DND-41 (cell line): ENCODE measurements at regions not wholly inside any gene's neighbourhood (a gene's known extent, or its start where the extent isn't known, plus 50 kb on each side); places are given as distances from the start of the nearest gene placed in this dataset.

ENCODE experiments used
- ATAC-seq: fragments of 200-7000 bp; cut with Tn5 transposase; 3 replicates; pipeline ENCODE4 v1.9.1; 2021; ENCODE audit warnings: low read depth; ENCODE audit not compliant: insufficient read depth
- DNase-seq: peaks from one replicate; pipeline ENCODE4 v3.0.0-alpha.2; 2020
- H2AFZ ChIP-seq: 2 replicates; pipeline ENCODE4 v1.6.0; 2012; ENCODE audit warnings: low read depth, low read length
- H3K27ac ChIP-seq: 2 replicates; pipeline ENCODE4 v1.5.1; 2012; ENCODE audit warnings: low read length, inconsistent platforms
- H3K27me3 ChIP-seq: fragments of 200-600 bp; sonication (generic); 2 replicates; pipeline ENCODE4 v1.6.0; 2012; ENCODE audit warnings: low read length, mild to moderate bottlenecking, inconsistent platforms; ENCODE audit not compliant: insufficient read depth, poor library complexity
- H3K36me3 ChIP-seq: 2 replicates; pipeline ENCODE4 v1.5.1; 2012; ENCODE audit warnings: low read length, inconsistent platforms; ENCODE audit not compliant: insufficient read depth
- H3K4me1 ChIP-seq: 2 replicates; pipeline ENCODE4 v1.5.1; 2012; ENCODE audit warnings: mild to moderate bottlenecking, low read length; ENCODE audit not compliant: insufficient read depth
- H3K4me2 ChIP-seq: 2 replicates; pipeline ENCODE4 v1.6.0; 2012; ENCODE audit warnings: mild to moderate bottlenecking, moderate library complexity, low read length, inconsistent platforms; ENCODE audit not compliant: insufficient read depth
- H3K4me3 ChIP-seq, 2 experiments: fragments of 200-600 bp in 1 of 2; shearing (Covaris generic) in 1 of 2; 2 replicates each; pipeline ENCODE4 v1.5.1; 2012 to 2016; ENCODE audit warnings: inconsistent platforms in 2 of 2, low read length in 2 of 2, mild to moderate bottlenecking in 2 of 2, low read depth in 1 of 2, moderate library complexity in 1 of 2
- H3K79me2 ChIP-seq: 2 replicates; pipeline ENCODE4 v1.6.0; 2012; ENCODE audit warnings: low read length, inconsistent platforms; ENCODE audit not compliant: insufficient read depth
- H3K9ac ChIP-seq: 2 replicates; pipeline ENCODE4 v1.6.0; 2012; ENCODE audit warnings: low read depth, mild to moderate bottlenecking, inconsistent platforms, low read length, moderate library complexity
- H3K9me3 ChIP-seq: 2 replicates; pipeline ENCODE4 v1.5.1; 2012; ENCODE audit warnings: low read length, moderate library complexity, mild to moderate bottlenecking, inconsistent platforms; ENCODE audit not compliant: insufficient read depth, severe bottlenecking
- H4K20me1 ChIP-seq: 2 replicates; pipeline ENCODE4 v1.6.0; 2012; ENCODE audit warnings: low read length; ENCODE audit not compliant: insufficient read depth
- EZH2 ChIP-seq: IDR thresholded peaks from 3 replicates; pipeline ENCODE4 v1.6.1; 2012; ENCODE audit warnings: borderline replicate concordance, low read depth, mild to moderate bottlenecking, moderate library complexity, low read length, inconsistent platforms; ENCODE audit not compliant: severe bottlenecking
- TF ChIP-seq, protein P1 (sequence below): IDR thresholded peaks from 2 replicates; pipeline ENCODE4 v1.5.1; 2012; ENCODE audit warnings: borderline replicate concordance, low read length, moderate library complexity, mild to moderate bottlenecking; ENCODE audit not compliant: poor library complexity, severe bottlenecking; ENCODE audit errors: extremely low read depth

GRCh38 chr11:106158406-106158805, 80.9 kb downstream of the AASDHPPT start:
- Histone ChIP-seq H3K4me3 (no peak overlapping the region), H3K36me3 (no peaks in the 10 kb centered on the region), H3K79me2 (no peaks in the 10 kb centered on the region), H4K20me1 (no peaks in the 10 kb centered on the region), H3K9ac (no peak overlapping the region), H3K27me3 (no peaks in the 10 kb centered on the region), H3K27ac (no peak overlapping the region), H3K4me1 (peaks cover 34% of the 10 kb centered on the region), H3K4me2 (no peak overlapping the region), H2AFZ (0 out of 2 replicates have a peak overlapping the region, but pooled peaks have one; percentile 32), H3K9me3 (peaks cover 23% of the 10 kb centered on the region)
- TF ChIP-seq EZH2, result no peak
- TF ChIP-seq, protein P1, sequence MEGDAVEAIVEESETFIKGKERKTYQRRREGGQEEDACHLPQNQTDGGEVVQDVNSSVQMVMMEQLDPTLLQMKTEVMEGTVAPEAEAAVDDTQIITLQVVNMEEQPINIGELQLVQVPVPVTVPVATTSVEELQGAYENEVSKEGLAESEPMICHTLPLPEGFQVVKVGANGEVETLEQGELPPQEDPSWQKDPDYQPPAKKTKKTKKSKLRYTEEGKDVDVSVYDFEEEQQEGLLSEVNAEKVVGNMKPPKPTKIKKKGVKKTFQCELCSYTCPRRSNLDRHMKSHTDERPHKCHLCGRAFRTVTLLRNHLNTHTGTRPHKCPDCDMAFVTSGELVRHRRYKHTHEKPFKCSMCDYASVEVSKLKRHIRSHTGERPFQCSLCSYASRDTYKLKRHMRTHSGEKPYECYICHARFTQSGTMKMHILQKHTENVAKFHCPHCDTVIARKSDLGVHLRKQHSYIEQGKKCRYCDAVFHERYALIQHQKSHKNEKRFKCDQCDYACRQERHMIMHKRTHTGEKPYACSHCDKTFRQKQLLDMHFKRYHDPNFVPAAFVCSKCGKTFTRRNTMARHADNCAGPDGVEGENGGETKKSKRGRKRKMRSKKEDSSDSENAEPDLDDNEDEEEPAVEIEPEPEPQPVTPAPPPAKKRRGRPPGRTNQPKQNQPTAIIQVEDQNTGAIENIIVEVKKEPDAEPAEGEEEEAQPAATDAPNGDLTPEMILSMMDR, result no peak
- DNase-seq (no peak), ATAC-seq (no peak)

DNA sequence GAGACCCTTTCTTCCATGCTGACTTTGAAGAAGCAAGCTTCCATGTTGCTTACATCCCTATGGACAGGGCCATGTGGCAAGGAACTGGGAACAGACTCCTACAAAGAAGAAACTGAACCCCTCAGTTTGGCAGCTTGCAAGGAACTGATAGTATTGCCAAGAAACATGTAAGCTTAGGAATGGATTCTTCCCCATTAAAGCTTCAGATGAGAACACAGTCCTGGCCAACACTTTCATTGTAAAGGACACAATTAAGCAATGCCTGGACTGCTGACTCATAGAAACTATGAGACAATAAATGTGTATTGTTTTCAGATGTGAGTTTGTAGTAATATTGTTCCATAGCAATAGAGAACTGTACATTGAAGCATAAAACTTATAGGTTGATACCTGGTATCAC, 82.4 kb downstream of the AASDHPPT start:
- Histone ChIP-seq H3K27me3 (no peaks in the 10 kb centered on the region), H4K20me1 (no peaks in the 10 kb centered on the region), H3K4me2 (no peak overlapping the region), H3K79me2 (no peaks in the 10 kb centered on the region), H3K4me1 (peaks cover 40% of the 10 kb centered on the region), H2AFZ (0 out of 2 replicates have a peak overlapping the region, but pooled peaks have one; percentile 77), H3K9me3 (peaks cover 23% of the 10 kb centered on the region), H3K4me3 (no peak overlapping the region), H3K36me3 (no peaks in the 10 kb centered on the region), H3K27ac (no peak overlapping the region; the same call in 1 of the 2 replicates), H3K9ac (no peak overlapping the region)
- TF ChIP-seq EZH2, result no peak
- TF ChIP-seq, protein P1, result no peak
- DNase-seq (no peak), ATAC-seq (no peak)

GRCh38 chr11:106160494-106160893, 83.0 kb downstream of the AASDHPPT start:
- H3K9me3 ChIP-seq, result peaks cover 29% of the 10 kb centered on the region
- ATAC-seq, result peak; percentile 38; the same call in 1 of the 3 replicates
- peak overlapping the region in 1 of 2 experiments; percentile 33; a peak in 2 of 4 replicates for H3K4me3 ChIP-seq
- H3K27me3 ChIP-seq, result no peaks in the 10 kb centered on the region
- TF ChIP-seq EZH2, result no peak
- TF ChIP-seq, protein P1, result no peak
- peak overlapping the region; percentile 66 for H3K27ac ChIP-seq
- H3K36me3 ChIP-seq, result no peaks in the 10 kb centered on the region
- peak overlapping the region; percentile 77 for H2AFZ ChIP-seq
- DNase-seq, result no peak
- peak overlapping the region; percentile 29 for H3K4me2 ChIP-seq
- H3K4me1 ChIP-seq, result peaks cover 40% of the 10 kb centered on the region
- H4K20me1 ChIP-seq, result no peaks in the 10 kb centered on the region
- no peaks in the 10 kb centered on the region for H3K79me2 ChIP-seq
- no peak overlapping the region for H3K9ac ChIP-seq
